Smooth muscle cell (in vitro differentiated cells): ENCODE measurements at regions not wholly inside any gene's neighbourhood (a gene's known extent, or its start where the extent isn't known, plus 50 kb on each side); places are given as distances from the start of the nearest gene placed in this dataset.
"Not testable (repeated sequence)": the region's sequence is repeated elsewhere in the genome, so short reads cannot be mapped to it uniquely, and the experiment has no call there.

Source experiments
- DNase-seq: peaks from one replicate; lab custom pipeline; 2025; ENCODE audit not compliant: unreplicated experiment; lab: John Stamatoyannopoulos, UW
- H2AFZ ChIP-seq: fragments of 200-600 bp; sonication (generic); 2 replicates; pipeline ENCODE4 v1.6.0; 2016; ENCODE audit warnings: antibody characterized with exemption, low read depth, mild to moderate bottlenecking
- H3F3A ChIP-seq: fragments of 200-600 bp; sonication (generic); 2 replicates; pipeline ENCODE4 v1.6.0; 2017; ENCODE audit warnings: antibody characterized with exemption, low read depth
- H3K27ac ChIP-seq: fragments of 200-600 bp; sonication (generic); 2 replicates; pipeline ENCODE4 v1.5.1; 2016; ENCODE audit warnings: low read depth, mild to moderate bottlenecking
- H3K27me3 ChIP-seq: fragments of 200-600 bp; sonication (generic); 2 replicates; pipeline ENCODE4 v1.6.1; 2016; ENCODE audit warnings: low read depth, mild to moderate bottlenecking
- H3K36me3 ChIP-seq: fragments of 200-600 bp; sonication (generic); 2 replicates; pipeline ENCODE4 v1.5.1; 2016; ENCODE audit warnings: low read depth
- H3K4me1 ChIP-seq: fragments of 200-600 bp; sonication (generic); 2 replicates; pipeline ENCODE4 v1.5.1; 2016; ENCODE audit warnings: low read depth
- H3K4me2 ChIP-seq: fragments of 200-600 bp; sonication (generic); 2 replicates; pipeline ENCODE4 v1.6.0; 2016; ENCODE audit warnings: mild to moderate bottlenecking
- H3K4me3 ChIP-seq: fragments of 200-600 bp; sonication (generic); 2 replicates; pipeline ENCODE4 v1.5.1; 2016; ENCODE audit warnings: mild to moderate bottlenecking
- H3K79me2 ChIP-seq: fragments of 200-600 bp; sonication (generic); 2 replicates; pipeline ENCODE4 v1.6.0; 2016; ENCODE audit warnings: low read depth, mild to moderate bottlenecking
- H3K9ac ChIP-seq: fragments of 200-600 bp; sonication (generic); 2 replicates; pipeline ENCODE4 v1.6.0; 2016; ENCODE audit warnings: low read depth
- H3K9me3 ChIP-seq: fragments of 200-600 bp; sonication (generic); replicated peaks from 2 replicates; pipeline ENCODE4 v1.5.1; 2016; ENCODE audit warnings: low read depth
- H4K20me1 ChIP-seq: fragments of 200-600 bp; sonication (generic); 2 replicates; pipeline ENCODE4 v1.6.0; 2016; ENCODE audit warnings: low read depth
- CTCF ChIP-seq: fragments of 200-600 bp; sonication (generic); IDR thresholded peaks from 2 replicates; pipeline ENCODE4 v1.5.1; 2017; ENCODE audit warnings: borderline replicate concordance, mild to moderate bottlenecking, antibody characterized with exemption; ENCODE audit not compliant: insufficient read depth, poor library complexity, severe bottlenecking
- WGBS: methylation state at CpG from one replicate; pipeline ENCODE4 v1.1.7; 2016; ENCODE audit warnings: low lambda C conversion rate; 5-methylcytosine and 5-hydroxymethylcytosine counted together

GRCh38 chr1:186255266-186255665, 119.8 kb downstream of the TPR start:
- no peak overlapping the region for H3K4me2 ChIP-seq
- H2AFZ ChIP-seq: no peak overlapping the region
- H3K27ac ChIP-seq: no peak overlapping the region
- no peaks in the 10 kb centered on the region for H4K20me1 ChIP-seq
- H3K79me2 ChIP-seq: no peaks in the 10 kb centered on the region
- no peaks in the 10 kb centered on the region for H3K4me1 ChIP-seq
- H3K36me3 ChIP-seq: peaks cover 3% of the 10 kb centered on the region
- no peak for TF ChIP-seq CTCF
- no peaks in the 10 kb centered on the region for H3K27me3 ChIP-seq
- WGBS: 94% methylated on average over 4 of the region's 4 CpGs
- H3K9ac ChIP-seq: no peak overlapping the region
- no peaks in the 10 kb centered on the region for H3F3A ChIP-seq
- H3K9me3 ChIP-seq: no peaks in the 10 kb centered on the region
- DNase-seq: no peak
- H3K4me3 ChIP-seq: no peak overlapping the region

- H3K4me1 ChIP-seq: no peaks in the 10 kb centered on the region
- no peaks in the 10 kb centered on the region for H3F3A ChIP-seq
- peaks cover 4% of the 10 kb centered on the region for H3K36me3 ChIP-seq
- no peaks in the 10 kb centered on the region for H3K79me2 ChIP-seq
- no peak overlapping the region for H2AFZ ChIP-seq
- no peak for DNase-seq
- H3K4me3 ChIP-seq: no peak overlapping the region
- no peak overlapping the region for H3K4me2 ChIP-seq
- 93% methylated on average over 1 of the region's 1 CpG for WGBS
- TF ChIP-seq CTCF: no peak
- peak overlapping the region; percentile 59 for H3K27ac ChIP-seq
- H4K20me1 ChIP-seq: no peaks in the 10 kb centered on the region
- H3K9ac ChIP-seq: no peak overlapping the region
- no peaks in the 10 kb centered on the region for H3K9me3 ChIP-seq
- H3K27me3 ChIP-seq: no peaks in the 10 kb centered on the region
Observed at GRCh38 chr1:186250529-186250928, 124.5 kb downstream of the TPR start.

GRCh38 chr1:186248608-186249007, 126.4 kb downstream of the TPR start:
- H3K79me2 ChIP-seq, H3K27ac ChIP-seq, H3K9me3 ChIP-seq, H3K4me3 ChIP-seq, H3F3A ChIP-seq, H4K20me1 ChIP-seq, H3K4me1 ChIP-seq, DNase-seq, H3K4me2 ChIP-seq, H2AFZ ChIP-seq, H3K9ac ChIP-seq, H3K36me3 ChIP-seq, H3K27me3 ChIP-seq: not testable (repeated sequence)
- WGBS: 0% methylated on average over 1 of the region's 1 CpG

- WGBS: 51% methylated on average over 6 of the region's 6 CpGs
- Histone ChIP-seq H3K79me2 (no peaks in the 10 kb centered on the region), H3K4me2 (no peak overlapping the region), H3K27me3 (no peaks in the 10 kb centered on the region), H3K4me1 (no peaks in the 10 kb centered on the region), H3F3A (no peaks in the 10 kb centered on the region), H3K9me3 (no peaks in the 10 kb centered on the region), H3K36me3 (no peaks in the 10 kb centered on the region), H2AFZ (no peak overlapping the region), H3K9ac (no peak overlapping the region), H4K20me1 (no peaks in the 10 kb centered on the region), H3K4me3 (no peak overlapping the region), H3K27ac (no peak overlapping the region)
- no peak for TF ChIP-seq CTCF
- no peak for DNase-seq
Observed at GRCh38 chr1:186244825-186245224, 130.2 kb downstream of the TPR start.
